CD4-positive, alpha-beta T cell treated with Interleukin-15 for 1 hour (primary cell): ENCODE measurements at regions not wholly inside any gene's neighbourhood (a gene's known extent, or its start where the extent isn't known, plus 50 kb on each side); places are given as distances from the start of the nearest gene placed in this dataset.
"Not testable (repeated sequence)": the region's sequence is repeated elsewhere in the genome, so short reads cannot be mapped to it uniquely, and the experiment has no call there.

Source experiments
- DNase-seq: peaks from one replicate; pipeline ENCODE4 v3.0.0-alpha.2; 2020

DNA sequence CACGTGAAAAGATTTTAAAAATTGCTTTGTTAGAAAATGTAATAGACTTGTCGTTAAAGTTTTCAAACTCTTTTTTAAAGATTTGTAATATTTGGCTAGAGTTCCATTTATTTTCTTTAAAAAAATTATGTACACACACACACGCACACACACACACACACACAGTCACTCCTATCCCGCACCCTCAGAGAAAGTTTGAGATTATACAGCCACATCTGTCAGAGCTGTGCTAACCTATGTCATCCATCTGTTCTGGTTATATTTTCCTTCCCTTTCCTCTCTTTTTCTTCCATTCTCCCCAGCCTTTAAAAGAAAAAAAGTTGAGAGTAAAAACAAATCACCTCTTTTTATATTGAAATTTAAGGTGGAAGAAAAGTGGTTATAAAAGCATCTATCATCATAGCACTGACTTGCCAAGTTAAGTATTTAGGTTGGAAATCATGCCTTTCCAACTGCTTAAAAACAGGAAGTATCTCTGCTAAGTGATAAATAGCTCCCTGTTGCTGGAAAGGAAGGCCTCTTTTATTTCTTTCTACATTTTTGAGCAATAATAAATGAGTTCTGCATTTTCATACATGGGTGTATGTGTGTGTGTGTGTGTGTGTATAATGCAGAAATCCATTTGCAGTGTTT lies 163.3 kb upstream of the SPRY1 start:
- DNase-seq = no peak

DNA sequence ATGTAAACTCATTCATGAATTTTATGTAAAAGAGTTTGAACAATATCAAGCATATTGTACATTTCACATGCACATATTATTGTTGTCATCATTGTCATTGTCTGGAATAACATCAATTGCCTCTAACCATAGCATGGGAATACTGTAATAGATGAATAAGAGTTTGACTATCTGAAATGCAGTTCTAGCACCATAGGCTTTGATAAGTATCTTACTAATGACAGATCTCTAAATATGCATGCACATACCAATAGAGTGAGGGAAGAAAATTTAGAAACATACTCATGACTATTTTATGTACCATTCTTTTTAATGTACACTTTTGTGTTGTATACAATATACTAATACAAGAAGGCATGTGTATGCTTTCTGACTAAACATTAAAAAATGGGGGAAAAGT lies 161.6 kb upstream of the SPRY1 start:
- DNase-seq = no peak

DNA sequence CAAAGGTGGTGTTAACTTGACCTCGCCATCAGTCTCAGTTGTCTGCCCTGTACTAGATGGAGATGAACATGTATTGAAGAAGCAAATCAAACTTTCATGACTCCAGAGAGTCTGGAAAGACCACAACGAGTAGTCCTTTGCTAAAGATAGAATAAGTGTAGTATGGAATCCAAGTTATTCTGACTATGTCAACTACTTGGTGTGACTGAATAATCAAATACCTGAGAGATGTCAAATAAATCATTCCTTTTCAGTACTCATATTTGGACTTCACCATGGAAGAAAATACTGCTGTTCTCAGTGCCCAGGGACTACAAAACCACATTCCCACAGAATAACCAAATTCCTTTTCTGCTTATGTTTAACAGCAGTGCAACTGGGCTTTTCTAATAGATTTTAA lies 161.2 kb upstream of the SPRY1 start:
- no peak for DNase-seq

- DNase-seq = no peak
These were observed 160.0 kb upstream of the SPRY1 start for GRCh38 chr4:123236606-123237005.

DNA sequence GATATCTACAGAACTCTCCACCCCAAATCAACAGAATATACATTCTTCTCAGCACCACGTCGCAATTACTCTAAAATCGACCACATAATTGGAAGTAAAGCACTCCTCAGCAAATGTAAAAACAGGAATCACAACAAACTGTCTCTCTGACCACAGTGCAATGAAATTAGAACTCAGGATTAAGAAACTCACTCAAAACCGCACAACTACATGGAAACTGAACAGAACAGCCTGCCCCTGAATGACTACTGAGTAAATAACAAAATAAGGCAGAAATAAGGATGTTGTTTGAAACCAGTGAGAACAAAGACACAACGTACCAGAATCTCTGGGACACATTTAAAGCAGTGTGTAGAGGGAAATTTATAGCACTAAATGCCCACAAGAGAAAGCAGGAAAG lies 156.3 kb upstream of the SPRY1 start:
- DNase-seq = not testable (repeated sequence)

GRCh38 chr4:123243220-123243619 lies 153.4 kb upstream of the SPRY1 start:
- DNase-seq = not testable (repeated sequence)

DNA sequence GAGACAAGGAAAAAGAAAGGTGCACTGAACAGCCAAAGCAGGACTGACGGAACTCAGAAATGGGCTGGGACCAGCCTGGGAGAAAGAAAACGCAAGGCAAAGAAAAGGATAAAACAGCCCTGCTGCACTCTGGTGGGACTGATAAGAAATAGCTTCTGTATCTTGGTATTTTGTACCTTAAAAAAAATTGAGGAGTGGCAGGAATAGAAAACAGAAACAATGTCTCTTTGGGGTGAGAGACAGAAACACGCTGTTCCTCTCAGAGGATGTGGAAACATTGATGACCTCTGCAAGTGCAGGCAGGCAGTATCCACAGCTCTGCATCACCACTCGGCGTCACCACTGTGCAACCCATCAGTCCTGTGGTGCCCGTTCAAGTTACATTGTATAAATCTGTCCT lies 152.5 kb upstream of the SPRY1 start:
- peak; percentile 23 for DNase-seq

DNA sequence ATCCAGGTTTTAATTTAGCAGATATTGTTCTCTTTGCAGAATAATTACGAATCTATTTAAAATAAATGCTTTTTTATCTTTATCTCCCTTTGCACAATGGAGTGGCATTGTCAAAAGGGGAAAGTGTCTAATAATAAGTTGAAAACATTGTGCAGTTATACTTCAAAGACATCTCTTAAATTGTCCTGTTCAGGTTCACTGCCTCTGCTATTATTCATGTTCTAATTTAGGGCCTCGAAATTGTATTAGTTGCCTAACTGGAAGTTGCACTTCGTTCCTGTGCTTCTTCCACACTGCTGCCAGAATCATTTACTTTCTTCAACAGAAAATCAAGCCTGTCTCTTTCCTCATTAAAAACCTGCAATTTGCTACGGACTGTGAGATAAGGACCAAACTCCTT lies 150.5 kb upstream of the SPRY1 start:
- no peak for DNase-seq

GRCh38 chr4:123248085-123248659 lies 148.4 kb upstream of the SPRY1 start:
- no peak for DNase-seq

DNA sequence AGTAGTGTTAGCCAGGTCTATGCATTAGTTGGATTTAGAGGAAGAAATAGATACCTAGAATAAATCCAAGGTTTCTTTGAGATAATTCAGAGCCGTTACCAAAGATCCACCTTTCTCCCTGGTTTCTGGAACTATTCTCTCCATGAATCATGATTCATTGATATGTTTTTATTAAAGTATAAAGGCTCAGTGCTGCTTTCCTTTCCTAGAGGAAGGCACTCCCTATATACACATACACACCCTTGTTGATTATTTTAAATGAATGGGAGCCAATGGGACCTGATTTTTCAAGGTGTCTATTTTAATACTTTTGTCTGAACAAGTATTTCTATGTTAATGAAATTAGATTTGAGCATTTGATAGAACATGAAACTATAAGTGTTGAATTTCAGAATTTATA lies 146.8 kb upstream of the SPRY1 start:
- DNase-seq = no peak

- no peak for DNase-seq
These were observed 145.8 kb upstream of the SPRY1 start for GRCh38 chr4:123250843-123251242.

DNA sequence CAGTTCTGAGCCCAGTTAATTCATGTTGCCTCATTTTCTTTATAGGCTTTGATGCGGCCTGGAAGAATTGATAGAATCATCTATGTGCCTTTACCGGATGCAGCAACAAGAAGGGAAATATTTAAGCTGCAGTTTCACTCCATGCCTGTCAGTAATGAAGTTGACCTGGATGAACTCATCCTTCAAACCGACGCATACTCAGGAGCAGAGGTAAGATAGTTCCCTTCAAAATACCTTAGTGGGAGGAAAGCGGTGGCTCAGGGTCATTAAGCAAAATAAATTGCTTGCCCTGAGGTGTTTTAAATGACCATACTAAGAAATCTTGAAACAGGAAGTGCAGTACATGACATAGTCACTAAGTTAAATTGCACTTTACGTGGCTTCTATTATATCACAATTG lies 140.6 kb upstream of the SPRY1 start:
- no peak for DNase-seq

DNA sequence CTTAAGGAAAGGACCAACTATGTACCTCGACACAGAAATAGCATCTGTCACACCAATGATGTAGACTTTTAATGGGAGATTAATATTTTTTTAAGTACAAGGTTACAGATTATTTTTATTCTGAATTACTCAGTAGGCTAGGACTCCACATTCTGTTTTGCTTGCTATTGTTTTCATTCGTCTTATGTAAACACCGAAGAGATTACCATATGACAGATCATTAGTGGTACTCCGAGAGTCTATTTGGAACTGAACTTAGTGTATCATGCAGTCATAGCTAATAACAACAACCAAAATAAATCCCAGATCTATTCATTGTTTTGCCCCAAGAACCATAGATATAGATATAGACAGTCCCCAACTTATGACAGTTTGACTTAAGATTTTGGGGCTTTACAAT lies 139.7 kb upstream of the SPRY1 start:
- DNase-seq = no peak

DNA sequence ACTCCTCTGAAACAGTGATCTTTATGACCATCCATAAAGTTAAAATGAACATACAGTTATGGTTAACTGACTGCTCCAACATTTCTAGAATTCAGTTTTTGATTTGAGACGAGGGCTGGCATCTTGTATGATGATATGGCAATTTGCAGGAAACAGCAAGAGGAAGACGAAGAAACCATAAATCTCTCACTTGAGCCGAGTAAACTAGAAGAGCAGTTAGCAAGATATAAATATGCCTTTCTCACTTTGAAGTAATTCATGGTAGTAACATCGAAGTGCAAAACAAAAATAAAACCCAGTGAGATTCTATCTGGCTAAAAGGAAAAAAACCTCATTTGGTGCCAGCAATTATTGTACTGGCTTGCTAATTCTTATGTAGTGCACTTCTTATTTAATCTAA lies 139.0 kb upstream of the SPRY1 start:
- no peak for DNase-seq

GRCh38 chr4:123259676-123260646 lies 136.6 kb upstream of the SPRY1 start:
- DNase-seq = no peak

GRCh38 chr4:123260653-123261052 lies 135.9 kb upstream of the SPRY1 start:
- DNase-seq = no peak

- DNase-seq = no peak
These were observed 134.5 kb upstream of the SPRY1 start for GRCh38 chr4:123262080-123262479.

- DNase-seq = no peak
These were observed 131.2 kb upstream of the SPRY1 start for GRCh38 chr4:123265443-123265842.

GRCh38 chr4:123266221-123266620 lies 130.4 kb upstream of the SPRY1 start:
- DNase-seq = no peak

DNA sequence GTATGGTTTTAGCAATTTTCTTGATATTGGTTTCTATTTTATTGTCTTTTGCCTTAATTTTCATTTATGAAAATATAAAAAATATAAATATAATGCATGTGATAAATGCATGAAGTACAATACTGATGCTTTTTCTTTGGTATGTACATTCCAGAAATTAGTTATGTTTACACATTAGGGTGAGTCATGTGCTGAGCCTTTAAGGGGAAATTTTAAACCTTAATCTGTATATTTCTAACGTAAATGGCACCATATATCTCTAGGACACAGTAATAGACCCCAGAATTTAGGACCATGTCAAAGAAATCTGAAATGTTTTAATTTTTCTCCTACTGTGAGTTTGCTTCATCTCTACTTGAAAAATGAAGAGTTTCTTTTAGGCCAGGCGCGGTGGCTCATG lies 117.8 kb upstream of the SPRY1 start:
- DNase-seq = no peak

DNA sequence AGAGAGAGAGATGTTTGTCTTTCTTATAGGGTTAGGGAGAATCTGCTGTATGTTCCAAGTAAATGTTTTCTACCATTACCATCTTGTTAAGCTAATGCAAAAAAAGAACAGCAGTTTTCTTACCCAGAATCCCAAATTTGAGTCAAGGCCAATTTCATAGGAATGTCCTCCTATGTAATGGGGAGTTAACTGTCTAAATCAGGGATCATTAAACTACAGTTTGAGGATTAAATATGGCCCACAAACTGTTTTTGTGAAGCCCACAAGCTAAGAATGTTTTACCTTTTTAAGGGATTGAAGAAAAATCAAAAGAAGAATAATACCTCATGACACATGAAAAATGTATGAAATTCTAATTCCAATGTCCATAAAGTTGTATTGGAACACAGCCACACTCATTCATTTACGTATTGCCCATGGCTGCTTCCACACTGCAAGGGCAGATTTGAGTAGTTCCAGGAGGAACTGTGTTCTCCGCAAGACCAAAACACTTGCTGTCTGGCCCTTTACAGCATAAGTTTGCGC lies 113.2 kb upstream of the SPRY1 start:
- no peak for DNase-seq

DNA sequence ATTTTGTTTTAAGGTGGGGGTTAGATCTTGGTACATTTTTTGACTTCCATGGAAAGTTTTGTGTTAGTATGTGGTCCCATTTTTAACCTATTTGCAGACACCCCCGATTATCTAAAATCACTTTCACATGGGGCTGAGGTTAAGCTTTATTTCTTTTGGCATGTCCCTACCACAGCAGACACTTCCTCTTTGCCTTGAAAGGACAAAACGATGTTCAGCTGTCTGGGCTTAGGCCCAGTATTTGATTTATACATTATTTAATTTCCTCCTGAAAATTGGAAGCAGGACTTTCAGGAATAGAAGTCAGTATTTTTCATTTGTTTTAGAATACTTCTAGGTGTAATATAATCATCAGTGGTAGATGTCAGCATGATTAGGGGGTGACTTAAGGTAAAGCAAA lies 112.4 kb upstream of the SPRY1 start:
- no peak for DNase-seq

- no peak for DNase-seq
These were observed 109.6 kb upstream of the SPRY1 start for GRCh38 chr4:123286903-123287466.
